Prostate gland (tissue), 2 donors: ENCODE measurements at regions not wholly inside any gene's neighbourhood (a gene's known extent, or its start where the extent isn't known, plus 50 kb on each side); places are given as distances from the start of the nearest gene placed in this dataset.

Source experiments
- CTCF ChIP-seq, 4 experiments: fragments of 200-600 bp in 2 of 4; fragments of 450-650 bp in 2 of 4; sonication (generic) in 2 of 4; IDR thresholded peaks; 1 replicate in 3 of 4; 2 replicates in 1 of 4; pipeline ENCODE4 v1.5.1; 2016 to 2019; ENCODE audit warnings: antibody characterized with exemption in 4 of 4, mild to moderate bottlenecking in 2 of 4, moderate library complexity in 2 of 4
- POLR2AphosphoS5 ChIP-seq: sonication (generic); formaldehyde crosslinking; IDR thresholded peaks from one replicate; pipeline ENCODE4 v1.6.1; 2017; ENCODE audit warnings: antibody characterized with exemption

- TF ChIP-seq CTCF (IDR thresholded peaks at IDR 0.05), result no peak
- TF ChIP-seq POLR2AphosphoS5, result no peak
Observed at GRCh38 chr10:29845166-29845565, 210.4 kb upstream of the SVIL start.
